Loucy (cell line): ENCODE measurements at regions not wholly inside any gene's neighbourhood (a gene's known extent, or its start where the extent isn't known, plus 50 kb on each side); places are given as distances from the start of the nearest gene placed in this dataset.

Source experiments
- H2AFZ ChIP-seq: fragments of 200-600 bp; sonication (generic); 2 replicates; pipeline ENCODE4 v1.6.0; 2016; ENCODE audit warnings: antibody characterized with exemption, mild to moderate bottlenecking, low read length, moderate library complexity
- H3F3A ChIP-seq: fragments of 200-600 bp; 2 replicates; pipeline ENCODE4 v1.6.0; 2016; ENCODE audit warnings: antibody characterized with exemption, low read depth, mild to moderate bottlenecking
- H3K27me3 ChIP-seq: fragments of 200-600 bp; sonication (generic); 2 replicates; pipeline ENCODE4 v1.6.1; 2014; ENCODE audit warnings: low read length, mild to moderate bottlenecking; ENCODE audit not compliant: insufficient read depth, poor library complexity, severe bottlenecking
- H3K36me3 ChIP-seq: fragments of 200-600 bp; sonication (generic); 2 replicates; pipeline ENCODE4 v1.6.1; 2016; ENCODE audit warnings: low read length; ENCODE audit not compliant: insufficient read depth
- H3K4me1 ChIP-seq: fragments of 200-600 bp; sonication (generic); 2 replicates; pipeline ENCODE4 v1.5.1; 2014; ENCODE audit warnings: low read length, mild to moderate bottlenecking; ENCODE audit not compliant: insufficient read depth, poor library complexity, severe bottlenecking
- H3K4me2 ChIP-seq: fragments of 200-600 bp; sonication (generic); 2 replicates; pipeline ENCODE4 v1.6.0; 2014; ENCODE audit warnings: antibody characterized with exemption, low read length, low read depth, mild to moderate bottlenecking; ENCODE audit not compliant: poor library complexity, severe bottlenecking
- H3K4me3 ChIP-seq: fragments of 200-600 bp; sonication (generic); 2 replicates; pipeline ENCODE4 v1.5.1; 2014; ENCODE audit warnings: low read length, mild to moderate bottlenecking, mixed read lengths; ENCODE audit not compliant: poor library complexity, severe bottlenecking
- H3K79me2 ChIP-seq: fragments of 200-600 bp; sonication (generic); 2 replicates; pipeline ENCODE4 v1.6.1; 2014; ENCODE audit warnings: low read length; ENCODE audit not compliant: insufficient read depth
- H3K9ac ChIP-seq: fragments of 200-600 bp; sonication (generic); 2 replicates; pipeline ENCODE4 v1.6.0; 2014; ENCODE audit warnings: mild to moderate bottlenecking, low read depth, low read length, moderate library complexity; ENCODE audit not compliant: poor library complexity, severe bottlenecking
- H3K9me2 ChIP-seq: fragments of 200-600 bp; sonication (generic); replicated peaks from 2 replicates; pipeline ENCODE4 v1.6.1; 2016; ENCODE audit warnings: low read depth, low read length, mixed read lengths
- H3K9me3 ChIP-seq: fragments of 200-600 bp; sonication (generic); 2 replicates; pipeline ENCODE4 v1.6.1; 2014; ENCODE audit warnings: mild to moderate bottlenecking, antibody characterized with exemption, low read length, low read depth; ENCODE audit not compliant: insufficient read depth
- H4K20me1 ChIP-seq: fragments of 200-600 bp; sonication (generic); 2 replicates; pipeline ENCODE4 v1.6.0; 2014; ENCODE audit warnings: antibody characterized with exemption, low read length, mild to moderate bottlenecking; ENCODE audit not compliant: insufficient read depth, poor library complexity, severe bottlenecking
- EZH2phosphoT487 ChIP-seq: fragments of 200-600 bp; IDR thresholded peaks from 2 replicates; pipeline ENCODE4 v1.6.1; 2018; ENCODE audit warnings: antibody characterized with exemption, mild to moderate bottlenecking, moderate library complexity, borderline replicate concordance
- TF ChIP-seq, protein P1 (sequence below): fragments of 200-600 bp; sonication (generic); conservative IDR thresholded peaks from 2 replicates; pipeline ENCODE4 v1.5.1; 2014; ENCODE audit warnings: mild to moderate bottlenecking, antibody characterized with exemption, low read length

DNA sequence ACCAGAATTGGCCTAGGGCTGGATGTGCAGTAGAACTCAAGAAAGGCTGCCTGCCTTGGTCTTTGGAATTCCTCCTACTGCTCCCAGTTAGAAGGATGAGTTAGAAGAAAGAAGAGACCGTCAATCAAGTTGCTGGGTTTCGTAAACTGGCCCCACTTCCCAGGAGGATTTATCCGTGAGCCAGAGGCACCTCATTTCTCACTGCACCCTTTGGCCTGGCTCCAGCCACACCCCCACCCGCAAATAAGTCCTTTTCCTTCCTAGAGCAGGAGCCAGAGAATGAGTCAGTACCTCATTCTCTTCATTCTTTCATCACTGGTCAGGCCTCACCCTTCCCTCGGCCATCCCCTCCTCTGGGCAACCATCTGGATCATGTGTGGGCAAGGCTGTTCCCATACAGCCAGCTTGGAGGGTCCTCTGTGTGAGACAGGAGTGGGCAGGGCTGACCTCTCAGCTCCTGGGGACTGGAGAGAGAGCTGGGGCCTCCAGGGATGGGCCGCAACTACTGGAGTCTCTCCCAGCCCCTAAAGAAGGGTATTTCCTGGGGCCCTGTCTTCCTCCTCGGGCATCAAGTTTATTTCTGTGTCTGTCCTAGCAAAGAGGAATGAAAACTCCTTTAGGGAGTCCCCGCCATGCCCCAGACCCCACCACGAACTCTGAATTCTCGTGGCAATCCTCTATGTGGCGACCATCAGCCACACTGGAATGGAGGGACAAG, 87.2 kb upstream of the DUSP5 start:
- Histone ChIP-seq H3K9me2 (no peaks in the 10 kb centered on the region), H3K4me3 (no peak overlapping the region), H3K4me1 (peaks cover 43% of the 10 kb centered on the region), H3K4me2 (no peak overlapping the region), H3K79me2 (no peaks in the 10 kb centered on the region), H3K9ac (no peak overlapping the region), H4K20me1 (no peaks in the 10 kb centered on the region), H3F3A (0 out of 2 replicates have a peak, but pooled peaks cover 3% of the 10 kb centered on the region), H3K27me3 (no peaks in the 10 kb centered on the region), H3K9me3 (no peaks in the 10 kb centered on the region), H2AFZ (no peak overlapping the region), H3K36me3 (no peaks in the 10 kb centered on the region)
- TF ChIP-seq, protein P1, sequence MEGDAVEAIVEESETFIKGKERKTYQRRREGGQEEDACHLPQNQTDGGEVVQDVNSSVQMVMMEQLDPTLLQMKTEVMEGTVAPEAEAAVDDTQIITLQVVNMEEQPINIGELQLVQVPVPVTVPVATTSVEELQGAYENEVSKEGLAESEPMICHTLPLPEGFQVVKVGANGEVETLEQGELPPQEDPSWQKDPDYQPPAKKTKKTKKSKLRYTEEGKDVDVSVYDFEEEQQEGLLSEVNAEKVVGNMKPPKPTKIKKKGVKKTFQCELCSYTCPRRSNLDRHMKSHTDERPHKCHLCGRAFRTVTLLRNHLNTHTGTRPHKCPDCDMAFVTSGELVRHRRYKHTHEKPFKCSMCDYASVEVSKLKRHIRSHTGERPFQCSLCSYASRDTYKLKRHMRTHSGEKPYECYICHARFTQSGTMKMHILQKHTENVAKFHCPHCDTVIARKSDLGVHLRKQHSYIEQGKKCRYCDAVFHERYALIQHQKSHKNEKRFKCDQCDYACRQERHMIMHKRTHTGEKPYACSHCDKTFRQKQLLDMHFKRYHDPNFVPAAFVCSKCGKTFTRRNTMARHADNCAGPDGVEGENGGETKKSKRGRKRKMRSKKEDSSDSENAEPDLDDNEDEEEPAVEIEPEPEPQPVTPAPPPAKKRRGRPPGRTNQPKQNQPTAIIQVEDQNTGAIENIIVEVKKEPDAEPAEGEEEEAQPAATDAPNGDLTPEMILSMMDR, result no peak
- no peak for TF ChIP-seq EZH2phosphoT487

DNA sequence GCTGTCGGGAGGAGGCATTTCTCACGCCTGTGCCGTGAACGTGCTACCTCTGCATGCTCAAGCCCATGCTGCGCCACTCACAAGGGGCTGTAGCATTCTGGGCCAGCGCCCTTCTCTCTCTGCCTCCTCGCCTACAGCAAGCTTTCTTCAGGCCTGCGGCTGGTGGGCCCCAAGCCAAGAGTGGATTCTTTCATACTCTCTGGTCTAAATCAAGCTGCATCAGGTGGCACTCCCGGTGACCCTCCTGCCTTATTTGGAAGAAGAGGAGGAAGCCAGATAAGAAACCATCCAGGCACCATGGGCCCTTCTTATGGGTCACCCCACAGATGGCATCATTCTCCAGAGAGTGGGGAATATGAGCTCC, 86.7 kb upstream of the DUSP5 start:
- H3K9ac ChIP-seq, result no peak overlapping the region
- 0 out of 2 replicates have a peak, but pooled peaks cover 3% of the 10 kb centered on the region for H3F3A ChIP-seq
- H3K4me1 ChIP-seq, result peaks cover 49% of the 10 kb centered on the region
- H3K9me3 ChIP-seq, result no peaks in the 10 kb centered on the region
- no peaks in the 10 kb centered on the region for H3K79me2 ChIP-seq
- H3K9me2 ChIP-seq, result no peaks in the 10 kb centered on the region
- H2AFZ ChIP-seq, result no peak overlapping the region
- H3K4me2 ChIP-seq, result no peak overlapping the region
- no peaks in the 10 kb centered on the region for H3K36me3 ChIP-seq
- no peaks in the 10 kb centered on the region for H4K20me1 ChIP-seq
- no peaks in the 10 kb centered on the region for H3K27me3 ChIP-seq
- TF ChIP-seq EZH2phosphoT487, result no peak
- TF ChIP-seq, protein P1, result no peak
- no peak overlapping the region for H3K4me3 ChIP-seq

DNA sequence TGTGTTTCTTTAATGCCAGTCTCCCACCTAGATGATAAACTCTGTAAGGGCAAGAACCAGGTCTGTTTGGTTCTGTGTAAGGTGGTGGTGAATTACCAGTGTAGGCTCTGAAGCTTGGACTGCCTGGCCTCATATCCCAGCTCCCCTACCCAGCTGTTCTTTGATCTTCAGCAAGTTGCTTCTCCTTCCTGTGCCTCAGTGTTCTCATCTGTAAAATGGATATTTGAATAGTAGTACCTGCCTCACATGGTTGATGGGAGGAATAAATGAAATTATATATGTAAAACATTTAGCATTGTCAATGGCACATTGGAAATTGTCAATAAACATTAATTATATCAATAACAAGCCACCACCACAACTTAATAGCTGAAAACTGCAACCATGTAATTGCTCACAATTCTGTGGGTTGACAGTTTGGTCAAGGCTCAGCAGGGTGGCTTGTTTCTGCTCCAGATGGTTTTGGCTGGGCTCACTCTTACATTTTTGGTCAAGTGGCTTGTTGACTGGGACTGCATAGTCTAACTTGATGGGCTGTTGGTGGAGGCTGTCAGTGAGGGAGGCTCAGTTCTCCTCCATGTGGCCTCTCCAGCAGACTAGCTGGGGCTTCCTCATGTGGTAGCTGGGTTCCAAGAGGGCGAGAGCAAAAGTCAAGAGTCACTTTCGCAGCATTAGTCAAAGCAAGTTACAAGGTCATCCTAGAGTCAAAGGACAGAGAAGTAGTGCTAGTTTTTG, 84.5 kb upstream of the DUSP5 start:
- no peaks in the 10 kb centered on the region for H3K9me2 ChIP-seq
- H3F3A ChIP-seq, result 0 out of 2 replicates have a peak, but pooled peaks cover 3% of the 10 kb centered on the region
- no peak overlapping the region for H2AFZ ChIP-seq
- H3K79me2 ChIP-seq, result no peaks in the 10 kb centered on the region
- no peak overlapping the region for H3K9ac ChIP-seq
- TF ChIP-seq, protein P1, result no peak
- no peak for TF ChIP-seq EZH2phosphoT487
- H3K9me3 ChIP-seq, result no peaks in the 10 kb centered on the region
- H3K4me2 ChIP-seq, result no peak overlapping the region
- peaks cover 64% of the 10 kb centered on the region for H3K4me1 ChIP-seq
- H3K4me3 ChIP-seq, result no peak overlapping the region
- H3K36me3 ChIP-seq, result no peaks in the 10 kb centered on the region
- H3K27me3 ChIP-seq, result no peaks in the 10 kb centered on the region
- no peaks in the 10 kb centered on the region for H4K20me1 ChIP-seq
